ENCODE measurements at regions not wholly inside any gene's neighbourhood (a gene's known extent, or its start where the extent isn't known, plus 50 kb on each side); places are given as distances from the start of the nearest gene placed in this dataset.

GRCh38 chr3:187980861-187981260 is 173.1 kb upstream of the LPP start:
- Mint-ChIP-seq H3K36me3 (no peaks in the 10 kb centered on the region), H3K4me3 (no peak overlapping the region), H3K27ac (peak overlapping the region; percentile 20), H3K4me1 (peaks cover 45% of the 10 kb centered on the region), H3K9me3 (peaks cover 3% of the 10 kb centered on the region), H3K27me3 (no peaks in the 10 kb centered on the region)
- no peak for ATAC-seq

- Mint-ChIP-seq H3K4me3 (no peak overlapping the region), H3K27ac (no peak overlapping the region), H3K36me3 (no peaks in the 10 kb centered on the region), H3K27me3 (no peaks in the 10 kb centered on the region), H3K9me3 (peaks cover 3% of the 10 kb centered on the region), H3K4me1 (peaks cover 35% of the 10 kb centered on the region)
- no peak for ATAC-seq
Measured at GRCh38 chr3:187982142-187982541, 171.8 kb upstream of the LPP start.

GRCh38 chr3:187983484-187984124 is 170.4 kb upstream of the LPP start:
- Mint-ChIP-seq H3K4me1 (peaks cover 26% of the 10 kb centered on the region), H3K36me3 (no peaks in the 10 kb centered on the region), H3K27ac (no peak overlapping the region), H3K4me3 (no peak overlapping the region), H3K9me3 (no peaks in the 10 kb centered on the region), H3K27me3 (no peaks in the 10 kb centered on the region)
- no peak for ATAC-seq

- Mint-ChIP-seq H3K4me1 (peaks cover 7% of the 10 kb centered on the region), H3K9me3 (no peaks in the 10 kb centered on the region), H3K27ac (no peak overlapping the region), H3K4me3 (no peak overlapping the region), H3K27me3 (peaks cover 4% of the 10 kb centered on the region), H3K36me3 (no peaks in the 10 kb centered on the region)
- ATAC-seq = no peak
Measured at GRCh38 chr3:187985647-187986046, 168.3 kb upstream of the LPP start.

- no peak overlapping the region for H3K27ac Mint-ChIP-seq
- H3K27me3 Mint-ChIP-seq = peaks cover 11% of the 10 kb centered on the region
- H3K9me3 Mint-ChIP-seq = no peaks in the 10 kb centered on the region
- no peak overlapping the region for H3K4me3 Mint-ChIP-seq
- H3K4me1 Mint-ChIP-seq = no peaks in the 10 kb centered on the region
- peak; percentile 51 for ATAC-seq
- H3K36me3 Mint-ChIP-seq = no peaks in the 10 kb centered on the region
Measured at GRCh38 chr3:187986514-187986934, 167.4 kb upstream of the LPP start.

- no peak overlapping the region for H3K4me3 Mint-ChIP-seq
- ATAC-seq = no peak
- H3K27me3 Mint-ChIP-seq = peaks cover 11% of the 10 kb centered on the region
- no peaks in the 10 kb centered on the region for H3K36me3 Mint-ChIP-seq
- no peaks in the 10 kb centered on the region for H3K4me1 Mint-ChIP-seq
- H3K9me3 Mint-ChIP-seq = no peaks in the 10 kb centered on the region
- no peak overlapping the region for H3K27ac Mint-ChIP-seq
Measured at GRCh38 chr3:187987187-187987586, 166.8 kb upstream of the LPP start.

- Mint-ChIP-seq H3K27ac (no peak overlapping the region), H3K4me1 (no peaks in the 10 kb centered on the region), H3K9me3 (no peaks in the 10 kb centered on the region), H3K36me3 (no peaks in the 10 kb centered on the region), H3K4me3 (no peak overlapping the region), H3K27me3 (peaks cover 14% of the 10 kb centered on the region)
- ATAC-seq = no peak
Measured at GRCh38 chr3:187987924-187988323, 166.0 kb upstream of the LPP start.

GRCh38 chr3:187989575-187990153 is 164.3 kb upstream of the LPP start:
- Mint-ChIP-seq H3K4me3 (no peak overlapping the region), H3K27ac (no peak overlapping the region), H3K36me3 (no peaks in the 10 kb centered on the region), H3K27me3 (peaks cover 19% of the 10 kb centered on the region), H3K4me1 (peaks cover 7% of the 10 kb centered on the region), H3K9me3 (no peaks in the 10 kb centered on the region)
- ATAC-seq = no peak

- no peak overlapping the region for H3K27ac Mint-ChIP-seq
- peaks cover 7% of the 10 kb centered on the region for H3K4me1 Mint-ChIP-seq
- H3K4me3 Mint-ChIP-seq = no peak overlapping the region
Measured at GRCh38 chr3:187992609-187993008, 161.3 kb upstream of the LPP start.

GRCh38 chr3:187994221-187995042 is 159.5 kb upstream of the LPP start:
- Mint-ChIP-seq H3K4me1 (peaks cover 7% of the 10 kb centered on the region), H3K27me3 (peaks cover 19% of the 10 kb centered on the region), H3K27ac (no peak overlapping the region), H3K9me3 (no peaks in the 10 kb centered on the region), H3K4me3 (no peak overlapping the region), H3K36me3 (no peaks in the 10 kb centered on the region)
- ATAC-seq = no peak

More at GRCh38 chr3:187992609-187993008, 161.3 kb upstream of the LPP start:
- H3K9me3 Mint-ChIP-seq = no peaks in the 10 kb centered on the region
- no peak for ATAC-seq
- no peaks in the 10 kb centered on the region for H3K36me3 Mint-ChIP-seq
- H3K27me3 Mint-ChIP-seq = peaks cover 19% of the 10 kb centered on the region

- H3K27me3 Mint-ChIP-seq = peaks cover 19% of the 10 kb centered on the region
- no peak for ATAC-seq
- H3K36me3 Mint-ChIP-seq = no peaks in the 10 kb centered on the region
- H3K4me3 Mint-ChIP-seq = no peak overlapping the region
- H3K4me1 Mint-ChIP-seq = peaks cover 12% of the 10 kb centered on the region
- no peaks in the 10 kb centered on the region for H3K9me3 Mint-ChIP-seq
- no peak overlapping the region for H3K27ac Mint-ChIP-seq
Measured at GRCh38 chr3:187995043-187995400, 158.9 kb upstream of the LPP start.

- Mint-ChIP-seq H3K4me3 (no peak overlapping the region), H3K4me1 (peaks cover 18% of the 10 kb centered on the region), H3K27me3 (peaks cover 15% of the 10 kb centered on the region), H3K9me3 (no peaks in the 10 kb centered on the region), H3K27ac (no peak overlapping the region), H3K36me3 (no peaks in the 10 kb centered on the region)
- no peak for ATAC-seq
Measured at GRCh38 chr3:187995667-187996066, 158.3 kb upstream of the LPP start.

- H3K27ac Mint-ChIP-seq = no peak overlapping the region
- no peaks in the 10 kb centered on the region for H3K9me3 Mint-ChIP-seq
- no peaks in the 10 kb centered on the region for H3K36me3 Mint-ChIP-seq
- H3K4me3 Mint-ChIP-seq = no peak overlapping the region
- H3K27me3 Mint-ChIP-seq = peaks cover 8% of the 10 kb centered on the region
- peaks cover 24% of the 10 kb centered on the region for H3K4me1 Mint-ChIP-seq
- ATAC-seq = no peak
Measured at GRCh38 chr3:187996609-187997008, 157.3 kb upstream of the LPP start.

- H3K27me3 Mint-ChIP-seq = peaks cover 8% of the 10 kb centered on the region
- H3K4me1 Mint-ChIP-seq = peaks cover 24% of the 10 kb centered on the region
- H3K27ac Mint-ChIP-seq = no peak overlapping the region
- H3K36me3 Mint-ChIP-seq = no peaks in the 10 kb centered on the region
- H3K9me3 Mint-ChIP-seq = no peaks in the 10 kb centered on the region
- no peak for ATAC-seq
- no peak overlapping the region for H3K4me3 Mint-ChIP-seq
Measured at GRCh38 chr3:187997490-187997889, 156.5 kb upstream of the LPP start.

- ATAC-seq = no peak
Measured at GRCh38 chr3:187997946-187998561, 155.9 kb upstream of the LPP start.

More at GRCh38 chr3:187997946-187998561, 155.9 kb upstream of the LPP start:
- Mint-ChIP-seq H3K27ac (no peak overlapping the region), H3K4me3 (no peak overlapping the region), H3K36me3 (no peaks in the 10 kb centered on the region), H3K4me1 (peaks cover 24% of the 10 kb centered on the region), H3K27me3 (peaks cover 4% of the 10 kb centered on the region), H3K9me3 (no peaks in the 10 kb centered on the region)

Measured in stimulated activated memory B cell treated with anti-CD40 and anti-IgM and Interleukin-4, amounts not matched to agents 10 μg/mL and 1 μg/mL and 100 μg/mL, for 72 hours (primary cell).